Retinal pigment epithelial cell (primary cell): ENCODE measurements at regions not wholly inside any gene's neighbourhood (a gene's known extent, or its start where the extent isn't known, plus 50 kb on each side); places are given as distances from the start of the nearest gene placed in this dataset.

Experiments used
- DNase-seq: peaks from one replicate; pipeline ENCODE4 v3.0.0-alpha.2; 2010; ENCODE audit warnings: low read depth
- H3K4me3 ChIP-seq: 2 replicates; pipeline ENCODE4 v1.5.1; 2011; ENCODE audit warnings: mild to moderate bottlenecking, low read length, control low read depth, moderate library complexity
- CTCF ChIP-seq: conservative IDR thresholded peaks from 2 replicates; pipeline ENCODE4 v1.5.1; 2011; ENCODE audit warnings: low read depth, low read length, control low read depth, inconsistent platforms

GRCh38 chr13:61765940-61766666, 350.5 kb upstream of the PCDH20 start:
- DNase-seq: no peak
- H3K4me3 ChIP-seq: no peak overlapping the region
- no peak for TF ChIP-seq CTCF

- DNase-seq: no peak
- no peak for TF ChIP-seq CTCF
- no peak overlapping the region for H3K4me3 ChIP-seq
Measured at GRCh38 chr13:61765181-61765742, 349.6 kb upstream of the PCDH20 start.

- no peak for TF ChIP-seq CTCF
- no peak overlapping the region for H3K4me3 ChIP-seq
- no peak for DNase-seq
Measured at GRCh38 chr13:61761690-61762089, 346.0 kb upstream of the PCDH20 start.

- TF ChIP-seq CTCF: no peak
- no peak overlapping the region for H3K4me3 ChIP-seq
- no peak for DNase-seq
Measured at GRCh38 chr13:61760102-61760501, 344.5 kb upstream of the PCDH20 start.

- TF ChIP-seq CTCF: no peak
- no peak overlapping the region for H3K4me3 ChIP-seq
- no peak for DNase-seq
Measured at GRCh38 chr13:61756031-61756430, 340.4 kb upstream of the PCDH20 start.

- no peak overlapping the region for H3K4me3 ChIP-seq
- no peak for DNase-seq
- TF ChIP-seq CTCF: no peak
Measured at GRCh38 chr13:61751039-61751438, 335.4 kb upstream of the PCDH20 start.

GRCh38 chr13:61738236-61738750, 322.6 kb upstream of the PCDH20 start:
- DNase-seq: no peak
- TF ChIP-seq CTCF: no peak
- no peak overlapping the region for H3K4me3 ChIP-seq
